ENCODE measurements at regions not wholly inside any gene's neighbourhood (a gene's known extent, or its start where the extent isn't known, plus 50 kb on each side); places are given as distances from the start of the nearest gene placed in this dataset.

GRCh38 chr6:44533421-44533820 is 145.9 kb downstream of the CDC5L start:
- no peak for DNase-seq

DNA sequence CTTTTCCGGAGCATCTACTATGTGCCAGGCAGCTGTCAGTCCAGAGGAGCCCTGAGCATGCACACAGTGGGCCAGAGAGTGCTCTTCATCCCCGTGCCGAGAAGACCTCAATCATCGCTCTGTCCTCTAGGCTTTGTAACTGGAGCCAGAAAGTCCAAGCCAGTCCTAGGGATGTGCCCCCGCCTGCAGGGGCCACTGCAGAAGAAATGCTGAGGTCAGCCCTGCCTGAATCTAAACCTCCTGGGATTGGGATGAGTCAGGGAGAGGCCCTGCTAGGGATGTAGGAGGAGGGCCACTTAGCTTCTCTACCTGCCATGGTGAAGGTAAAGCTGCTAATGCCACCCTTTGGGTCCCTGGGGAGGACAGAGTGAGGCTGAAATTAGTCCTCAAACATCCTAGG is 146.8 kb downstream of the CDC5L start:
- no peak for DNase-seq

DNA sequence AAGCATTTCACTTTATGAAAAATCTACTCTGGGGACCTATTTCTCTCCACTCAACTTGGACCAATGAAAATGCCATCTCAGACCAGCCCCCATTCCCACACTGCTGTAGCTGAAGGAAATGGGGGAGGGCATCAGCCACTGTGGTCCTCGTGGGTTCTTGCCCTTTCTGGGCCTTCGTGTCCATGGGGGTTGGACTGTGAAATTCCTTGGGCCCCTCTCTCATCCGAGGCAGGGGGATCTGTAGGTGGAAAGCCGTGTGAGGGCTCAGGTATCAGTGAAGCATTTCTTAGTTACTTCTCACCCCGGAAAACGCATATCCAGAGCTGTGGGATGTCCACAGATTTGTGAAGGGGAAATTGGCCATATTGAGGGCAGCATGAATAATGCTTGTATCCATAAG is 147.9 kb downstream of the CDC5L start:
- no peak for DNase-seq

DNA sequence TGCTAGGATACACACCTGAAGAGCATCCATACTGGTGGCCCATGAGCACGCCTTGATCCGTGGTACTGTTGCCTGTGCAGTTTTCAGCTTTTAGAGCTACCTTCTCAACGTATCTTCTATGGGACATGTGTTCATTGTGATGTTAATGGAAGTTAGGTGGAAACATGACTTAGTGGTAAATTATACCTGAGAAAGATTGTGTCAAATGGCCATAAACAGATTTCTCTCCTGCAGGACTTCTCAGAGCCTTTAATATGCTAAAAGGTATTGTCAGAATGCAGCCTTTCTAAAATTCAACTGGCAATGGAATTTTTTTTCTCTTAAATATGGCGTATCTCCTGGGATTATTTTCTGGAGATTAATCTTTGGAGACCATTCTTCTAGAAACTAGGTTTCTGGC is 148.5 kb downstream of the CDC5L start:
- no peak for DNase-seq

- DNase-seq: no peak
These were observed 150.0 kb downstream of the CDC5L start for GRCh38 chr6:44537306-44538049.

- no peak for DNase-seq
These were observed 150.8 kb downstream of the CDC5L start for GRCh38 chr6:44538131-44538806.

GRCh38 chr6:44538807-44539201 is 151.3 kb downstream of the CDC5L start:
- no peak for DNase-seq

DNA sequence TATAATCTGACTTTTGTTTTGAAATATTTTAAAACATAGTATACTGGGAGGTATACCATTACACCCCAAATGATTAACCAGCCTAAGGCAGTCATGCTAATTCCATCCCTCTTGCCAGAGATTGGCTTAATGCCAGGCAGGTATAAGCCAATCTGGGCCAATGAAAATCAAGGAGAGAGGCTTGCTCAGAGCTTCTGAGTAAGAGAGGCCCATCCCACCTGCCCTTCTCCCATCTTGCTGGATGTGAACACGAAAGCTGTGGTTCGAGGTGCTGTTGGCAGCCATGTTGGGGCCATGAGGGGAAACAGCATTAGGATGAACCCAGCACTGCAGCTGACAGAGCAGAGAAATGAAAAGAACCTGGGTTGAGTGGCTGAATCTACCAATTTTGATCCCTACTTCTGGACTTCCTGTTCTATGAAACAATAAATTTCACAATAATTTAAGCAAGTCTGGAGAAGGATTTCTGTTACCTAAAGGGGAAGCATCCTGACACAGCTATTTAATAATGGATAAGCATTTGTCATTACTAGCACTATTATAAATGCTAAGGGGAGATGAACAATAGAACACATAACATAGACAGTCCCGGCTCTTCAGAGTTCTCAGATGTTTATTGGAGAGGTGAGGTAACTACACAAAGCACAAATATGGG is 152.3 kb downstream of the CDC5L start:
- DNase-seq: no peak

DNA sequence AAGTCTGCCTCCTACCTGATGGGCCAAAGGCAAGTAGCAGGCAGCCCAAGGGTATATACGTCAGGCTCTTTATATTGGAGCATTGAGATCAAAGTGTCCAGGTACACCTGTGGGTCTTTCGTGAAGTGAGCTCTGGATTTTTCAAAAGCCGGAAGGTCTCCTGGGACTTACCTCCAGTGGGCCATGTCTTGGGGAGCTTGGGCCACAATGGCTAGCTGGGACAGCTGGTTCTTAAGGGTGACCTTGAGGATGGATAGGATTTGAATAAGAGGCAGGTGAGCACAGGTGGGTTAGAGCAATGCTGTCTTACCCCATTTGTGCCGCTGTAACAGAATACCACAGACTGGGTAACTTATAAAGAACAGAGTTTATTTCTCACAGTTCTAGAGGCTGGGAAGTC is 153.4 kb downstream of the CDC5L start:
- DNase-seq: no peak

DNA sequence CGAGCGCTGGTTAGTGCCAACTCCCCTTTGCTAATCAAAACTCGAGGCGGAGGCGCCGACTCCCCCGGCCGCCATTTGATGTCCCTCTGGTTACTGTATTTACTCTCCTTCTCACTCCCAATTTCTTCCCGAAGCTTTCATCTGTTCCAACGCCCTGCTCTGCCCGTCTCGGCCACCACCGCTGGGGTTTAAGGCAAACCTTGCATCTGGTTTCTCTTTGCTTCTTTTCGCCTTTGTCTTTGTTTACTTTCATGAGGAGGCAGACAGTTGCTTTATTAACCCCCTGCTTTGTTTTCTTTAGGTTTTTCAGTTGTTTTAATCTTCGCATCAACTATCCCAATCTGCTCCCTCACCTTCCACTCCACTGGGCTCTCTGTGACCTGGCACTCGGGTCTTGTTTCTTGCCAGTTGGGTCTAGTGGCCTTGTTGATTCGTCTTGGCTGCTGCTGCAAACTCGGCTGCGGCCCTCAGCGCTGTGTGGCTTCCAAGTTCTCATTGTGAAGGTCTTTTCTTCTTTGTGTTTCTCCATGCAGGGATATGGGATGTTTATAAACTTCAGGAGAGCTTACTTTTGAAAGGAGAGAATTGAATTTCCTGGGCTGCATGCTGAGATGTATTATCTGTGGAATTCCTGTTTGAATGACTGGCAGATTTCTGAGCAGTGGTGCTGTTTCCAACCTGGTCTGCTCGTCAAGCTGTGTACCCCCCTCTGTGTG is 155.1 kb downstream of the CDC5L start:
- no peak for DNase-seq

GRCh38 chr6:44543664-44544063 is 156.2 kb downstream of the CDC5L start:
- DNase-seq: no peak

- no peak for DNase-seq
These were observed 157.7 kb downstream of the CDC5L start for GRCh38 chr6:44545224-44545623.

GRCh38 chr6:44548319-44548718 is 160.8 kb downstream of the CDC5L start:
- DNase-seq: no peak

- DNase-seq: no peak
These were observed 162.0 kb downstream of the CDC5L start for GRCh38 chr6:44549516-44549915.

DNA sequence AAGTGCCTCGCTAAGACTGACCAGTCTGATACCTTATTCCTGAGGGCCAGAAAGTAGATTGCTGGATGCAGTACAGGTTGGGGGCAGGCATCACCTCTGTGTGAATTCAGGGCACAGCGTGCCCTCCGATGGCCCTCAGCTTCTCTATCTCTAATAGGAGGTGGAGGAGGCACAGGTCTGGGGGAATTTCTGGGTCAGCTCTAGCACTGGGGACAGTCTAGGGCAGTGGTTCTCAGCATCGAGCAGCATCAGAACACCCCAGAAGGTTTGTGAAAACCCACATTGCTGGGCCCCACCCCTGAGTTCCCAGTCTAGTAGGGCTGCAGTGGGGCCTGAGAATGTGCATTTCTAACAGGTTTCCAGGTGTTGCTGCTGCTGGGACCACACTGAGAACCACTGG is 166.7 kb downstream of the CDC5L start:
- DNase-seq: no peak

GRCh38 chr6:44554861-44555260 is 167.4 kb downstream of the CDC5L start:
- DNase-seq: no peak

DNA sequence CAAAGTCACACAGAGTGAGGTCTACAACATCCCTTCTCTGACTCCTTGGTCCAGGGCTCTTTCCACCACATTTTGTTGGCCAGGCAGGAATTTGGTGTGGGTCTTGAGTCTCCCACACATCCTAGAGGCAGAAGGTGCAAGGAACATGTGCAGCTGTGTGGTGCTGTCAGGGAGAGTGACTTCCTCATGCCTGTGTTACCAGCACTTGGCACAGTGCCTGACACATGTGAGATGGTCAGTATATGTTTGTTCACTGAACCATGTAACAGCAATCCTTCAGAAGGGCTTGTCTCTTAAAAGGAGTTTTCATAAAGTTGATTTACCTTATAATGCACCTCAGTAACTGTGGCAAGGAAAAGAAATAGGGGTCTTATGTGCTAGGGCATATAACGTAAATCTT is 168.5 kb downstream of the CDC5L start:
- no peak for DNase-seq

GRCh38 chr6:44558024-44558831 is 170.7 kb downstream of the CDC5L start:
- no peak for DNase-seq

- no peak for DNase-seq
These were observed 171.3 kb downstream of the CDC5L start for GRCh38 chr6:44558832-44559251.

GRCh38 chr6:44559486-44560270 is 172.2 kb downstream of the CDC5L start:
- no peak for DNase-seq

DNA sequence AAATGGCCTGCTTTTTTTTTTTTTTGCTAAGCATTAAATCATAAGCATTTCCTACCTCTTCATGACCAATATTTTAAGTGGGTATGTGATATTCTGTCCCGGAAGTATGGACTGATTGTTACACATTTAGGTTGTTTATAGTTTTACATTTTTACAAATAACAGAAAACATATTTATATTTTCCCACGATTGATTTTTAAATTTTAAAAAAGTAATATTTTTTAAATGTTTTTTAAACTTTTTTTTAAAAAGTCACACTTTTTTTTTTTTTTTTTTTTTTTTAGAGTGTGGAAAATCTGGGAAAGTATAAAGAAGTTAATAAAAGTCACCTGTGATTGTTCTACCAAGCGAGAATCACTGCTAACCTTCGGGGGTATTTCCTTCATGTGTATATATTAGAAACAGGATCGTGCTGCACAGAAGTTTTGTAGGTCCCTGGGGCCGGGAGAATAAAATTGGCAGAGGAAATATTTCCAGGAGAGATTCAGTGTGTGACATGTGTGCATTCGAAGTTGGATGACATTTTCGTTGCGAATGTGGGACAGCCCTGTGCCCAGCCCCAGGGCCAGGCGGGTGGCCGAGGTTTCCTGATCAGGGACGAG is 173.1 kb downstream of the CDC5L start:
- DNase-seq: no peak
